Stomach (tissue), 4 donors: ENCODE measurements at regions not wholly inside any gene's neighbourhood (a gene's known extent, or its start where the extent isn't known, plus 50 kb on each side); places are given as distances from the start of the nearest gene placed in this dataset.

Experiments used
- CTCF ChIP-seq, 7 experiments: fragments of 450-650 bp in 4 of 7; fragments of 200-600 bp in 3 of 7; sonication (generic) in 3 of 7; IDR thresholded peaks; one replicate each; pipeline ENCODE4 v1.5.1; 2016 to 2019; ENCODE audit warnings: antibody characterized with exemption in 7 of 7, control low read depth in 2 of 7, mild to moderate bottlenecking in 1 of 7
- EP300 ChIP-seq: sonication (generic); formaldehyde crosslinking; IDR thresholded peaks from one replicate; pipeline ENCODE4 v1.6.1; 2017; ENCODE audit warnings: antibody characterized with exemption
- POLR2A ChIP-seq, 4 donors: fragments of 450-650 bp; IDR thresholded peaks; one replicate each; pipeline ENCODE4 v1.6.1; 2016; ENCODE audit warnings: antibody characterized with exemption in 4 of 4, control low read depth in 2 of 4, mild to moderate bottlenecking in 1 of 4, moderate library complexity in 1 of 4

- TF ChIP-seq POLR2A (IDR thresholded peaks at IDR 0.05) (no peak), EP300 (no peak), CTCF (IDR thresholded peaks at IDR 0.05) (no peak)
Measured at GRCh38 chr5:91670122-91670521, 287.0 kb upstream of the ARRDC3 start.
